H1 (cell line): ENCODE measurements at regions not wholly inside any gene's neighbourhood (a gene's known extent, or its start where the extent isn't known, plus 50 kb on each side); places are given as distances from the start of the nearest gene placed in this dataset.

Experiments used
- CTCF ChIA-PET: fragments of 300-600 bp; sonication (Branson Sonifier 250); formaldehyde crosslinking; loops from one replicate; lab custom pipeline; 2021; ENCODE audit not compliant: partially characterized antibody; lab: Charles Lee
- POLR2A ChIA-PET: fragments of 300-600 bp; sonication (Branson Sonifier 250); formaldehyde crosslinking; loops from one replicate; lab custom pipeline; 2021; ENCODE audit warnings: inconsistent platforms; ENCODE audit not compliant: partially characterized antibody; lab: Charles Lee
- DNase-seq, 2 experiments: peaks; one replicate each; pipeline versions ENCODE4 v3.0.0 to v3.0.0-alpha.2; 2010 to 2022; ENCODE audit warnings: low spot score in 2 of 2, low read depth in 1 of 2, mixed read lengths in 1 of 2
- FAIRE-seq: peaks from 2 replicates; lab custom pipeline; 2011; peaks lifted over from hg19 to GRCh38; lab: Jason Lieb, UNC
- H2AFZ ChIP-seq: 2 replicates; pipeline ENCODE4 v1.8.1; 2012; ENCODE audit warnings: low read length, inconsistent platforms
- H2AK5ac ChIP-seq: 2 replicates; pipeline ENCODE4 v1.6.1; 2013; ENCODE audit warnings: low read depth, low read length
- H2BK120ac ChIP-seq: replicated peaks from 2 replicates; pipeline ENCODE3; 2013; ENCODE audit warnings: low read depth, low read length, inconsistent platforms
- H2BK12ac ChIP-seq: 2 replicates; pipeline ENCODE4 v1.6.1; 2013; ENCODE audit warnings: low read depth, low read length
- H2BK15ac ChIP-seq: 2 replicates; pipeline ENCODE4 v1.6.1; 2013; ENCODE audit warnings: low read length
- H2BK20ac ChIP-seq: 2 replicates; pipeline ENCODE4 v1.6.1; 2013; ENCODE audit warnings: low read length
- H2BK5ac ChIP-seq: 2 replicates; pipeline ENCODE4 v1.6.1; 2013; ENCODE audit warnings: low read depth, low read length
- H3K14ac ChIP-seq: 2 replicates; pipeline ENCODE4 v1.6.1; 2013; ENCODE audit warnings: inconsistent platforms; ENCODE audit not compliant: insufficient read length
- H3K18ac ChIP-seq: 2 replicates; pipeline ENCODE4 v1.6.1; 2013; ENCODE audit warnings: low read length; ENCODE audit errors: extremely low read depth
- H3K23ac ChIP-seq: 2 replicates; pipeline ENCODE4 v1.6.1; 2013; ENCODE audit warnings: inconsistent platforms; ENCODE audit not compliant: insufficient read length
- H3K23me2 ChIP-seq: 2 replicates; pipeline ENCODE4 v1.6.1; 2013; ENCODE audit warnings: low read depth, low read length
- H3K27ac ChIP-seq: 2 replicates; pipeline ENCODE4 v1.6.1; 2011; ENCODE audit warnings: low read depth, low read length, inconsistent platforms
- H3K27me3 ChIP-seq, 4 experiments: replicated peaks in 1 of 4; 1 replicate in 1 of 4; 2 replicates in 3 of 4; pipeline versions ENCODE4 v1.6.1 to v1.8.1; 2011 to 2013; ENCODE audit warnings: low read length in 3 of 4, mild to moderate bottlenecking in 3 of 4, inconsistent platforms in 2 of 4, mixed read lengths in 2 of 4, moderate library complexity in 1 of 4; ENCODE audit not compliant: control insufficient read depth in 3 of 4, insufficient read depth in 3 of 4; ENCODE audit errors: extremely low read depth in 1 of 4
- H3K36me3 ChIP-seq, 4 experiments: 2 replicates each; pipeline versions ENCODE4 v1.6.1 to v1.8.1; 2011 to 2013; ENCODE audit warnings: mild to moderate bottlenecking in 4 of 4, low read length in 3 of 4, moderate library complexity in 2 of 4, control low read depth in 1 of 4, inconsistent platforms in 1 of 4; ENCODE audit not compliant: insufficient read depth in 4 of 4, control insufficient read depth in 2 of 4
- H3K4ac ChIP-seq: replicated peaks from 2 replicates; pipeline ENCODE3; 2013; ENCODE audit warnings: low read length, low read depth, mixed read lengths, inconsistent platforms; ENCODE audit not compliant: insufficient read length
- H3K4me1 ChIP-seq, 4 experiments: replicated peaks in 1 of 4; 1 replicate in 1 of 4; 2 replicates in 3 of 4; pipeline versions ENCODE4 v1.6.1 to v1.8.1; 2011 to 2013; ENCODE audit warnings: low read length in 3 of 4, inconsistent platforms in 2 of 4, mixed read lengths in 1 of 4; ENCODE audit not compliant: insufficient read depth in 4 of 4, control insufficient read depth in 3 of 4
- H3K4me2 ChIP-seq, 2 experiments: 2 replicates each; pipeline versions ENCODE4 v1.6.1 to v1.8.1; 2011 to 2013; ENCODE audit warnings: low read depth in 2 of 2, low read length in 2 of 2, control low read depth in 1 of 2, inconsistent platforms in 1 of 2, mild to moderate bottlenecking in 1 of 2; ENCODE audit not compliant: insufficient read depth in 1 of 2
- H3K4me3 ChIP-seq, 4 experiments: fragments of 200-600, 300-600 bp in 1 of 4; sonication (generic), shearing (Covaris generic), sonication (Bioruptor Twin) in 1 of 4; 2 replicates each; pipeline versions ENCODE4 v1.5.1 to v1.8.1; 2011 to 2016; ENCODE audit warnings: low read length in 4 of 4, low read depth in 3 of 4, control low read depth in 2 of 4, inconsistent platforms in 2 of 4, mild to moderate bottlenecking in 2 of 4, mixed read lengths in 1 of 4, moderate library complexity in 1 of 4; ENCODE audit not compliant: insufficient read depth in 2 of 4; ENCODE audit errors: extremely low read depth in 1 of 4
- H3K56ac ChIP-seq: replicated peaks from 2 replicates; pipeline ENCODE3; 2013; ENCODE audit warnings: low read depth, mild to moderate bottlenecking, mixed read lengths, low read length, inconsistent platforms; ENCODE audit not compliant: insufficient read length
- H3K79me1 ChIP-seq: 2 replicates; pipeline ENCODE4 v1.6.1; 2013; ENCODE audit warnings: low read depth, low read length, control low read depth
- H3K79me2 ChIP-seq, 2 experiments: 2 replicates each; pipeline versions ENCODE4 v1.6.1 to v1.8.1; 2012 to 2013; ENCODE audit warnings: low read length in 2 of 2, mild to moderate bottlenecking in 2 of 2, inconsistent platforms in 1 of 2; ENCODE audit not compliant: insufficient read depth in 2 of 2, control insufficient read depth in 1 of 2
- H3K9ac ChIP-seq, 4 experiments: replicated peaks in 1 of 4; 1 replicate in 1 of 4; 2 replicates in 3 of 4; pipeline versions ENCODE4 v1.6.1 to v1.8.1; 2011 to 2013; ENCODE audit warnings: low read depth in 3 of 4, low read length in 3 of 4, control low read depth in 2 of 4, mild to moderate bottlenecking in 2 of 4, moderate library complexity in 2 of 4, inconsistent platforms in 1 of 4; ENCODE audit errors: extremely low read depth in 1 of 4
- H3K9me3 ChIP-seq, 2 experiments: 2 replicates each; pipeline versions ENCODE4 v1.6.1 to v1.8.1; 2012 to 2013; ENCODE audit warnings: mild to moderate bottlenecking in 2 of 2, moderate library complexity in 2 of 2, control low read depth in 1 of 2, inconsistent platforms in 1 of 2, low read depth in 1 of 2, low read length in 1 of 2, mixed read lengths in 1 of 2; ENCODE audit not compliant: insufficient read depth in 2 of 2
- H4K20me1 ChIP-seq, 2 experiments: replicated peaks in 1 of 2; 2 replicates each; pipeline versions ENCODE3 to v1.8.1; 2011 to 2013; ENCODE audit warnings: inconsistent platforms in 2 of 2, low read length in 2 of 2, mild to moderate bottlenecking in 1 of 2; ENCODE audit not compliant: insufficient read depth in 2 of 2, control insufficient read depth in 1 of 2
- H4K5ac ChIP-seq: 2 replicates; pipeline ENCODE4 v1.6.1; 2013; ENCODE audit warnings: low read length, low read depth, mixed read lengths, inconsistent platforms; ENCODE audit not compliant: insufficient read length
- H4K8ac ChIP-seq: 2 replicates; pipeline ENCODE4 v1.8.0; 2013; ENCODE audit warnings: mild to moderate bottlenecking, moderate library complexity, low read length, inconsistent platforms; ENCODE audit not compliant: insufficient read depth; ENCODE audit errors: extremely low read depth
- H4K91ac ChIP-seq: replicated peaks from 2 replicates; pipeline ENCODE3; 2013; ENCODE audit warnings: low read length, mixed read lengths, inconsistent platforms; ENCODE audit not compliant: insufficient read length
- FOSL1 ChIP-seq: IDR thresholded peaks from 2 replicates; pipeline ENCODE4 v1.6.1; 2011; ENCODE audit warnings: mild to moderate bottlenecking, low read depth, low read length, moderate library complexity; ENCODE audit not compliant: insufficient read depth
- RFX5 ChIP-seq: IDR thresholded peaks from 2 replicates; pipeline ENCODE4 v1.6.1; 2011; ENCODE audit warnings: low read depth, low read length, improper control_type of control experiment, borderline replicate concordance
- ZNF274 ChIP-seq: IDR thresholded peaks from 2 replicates; pipeline ENCODE4 v1.7.0; 2012; ENCODE audit warnings: low read length, borderline replicate concordance; ENCODE audit errors: extremely low read depth
- WGBS, 2 experiments: shearing (Covaris generic) in 1 of 2; methylation state at CpG; one replicate each; pipeline versions ENCODE4 v1.1.6 to v1.1.7; 2013 to 2015; ENCODE audit warnings: low lambda C conversion rate in 2 of 2, mixed read lengths in 2 of 2, inconsistent platforms in 1 of 2, low coverage in 1 of 2, missing lambda C conversion rate in 1 of 2; ENCODE audit not compliant: insufficient replicate concordance in 2 of 2, insufficient coverage in 1 of 2, insufficient read length in 1 of 2; ENCODE audit errors: extremely low coverage in 1 of 2, missing lambda C conversion rate in 1 of 2; 5-methylcytosine and 5-hydroxymethylcytosine counted together
- TF ChIP-seq, protein P1 (sequence below): IDR thresholded peaks from 2 replicates; pipeline ENCODE4 v1.6.1; 2012; ENCODE audit warnings: inconsistent platforms
- TF ChIP-seq, protein P2 (sequence below): IDR thresholded peaks from 2 replicates; pipeline ENCODE4 v1.6.1; 2011; ENCODE audit warnings: low read length, improper control_type of control experiment

DNA sequence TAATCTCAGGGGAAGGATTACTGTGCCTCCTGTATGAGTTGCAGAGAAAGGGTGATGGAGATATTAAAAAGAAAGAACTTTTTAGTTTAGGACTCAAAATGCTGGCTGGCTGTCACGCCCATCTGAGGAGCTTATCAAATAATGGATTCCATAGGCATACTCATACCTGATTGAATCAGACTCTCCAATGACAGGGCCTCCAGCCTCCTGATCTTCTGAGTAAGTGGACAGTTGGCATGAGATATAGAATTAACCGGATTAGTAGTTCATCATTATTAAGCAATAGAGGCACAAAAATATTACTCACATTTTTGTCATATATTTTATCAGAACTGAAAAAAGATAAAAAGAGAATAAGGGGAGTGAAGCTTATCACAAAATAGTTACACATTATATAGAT, 157.0 kb upstream of the RASA1 start:
- H3K27ac ChIP-seq, result no peak overlapping the region
- TF ChIP-seq FOSL1 (no peak), ZNF274 (no peak), RFX5 (no peak)
- TF ChIP-seq, protein P1, sequence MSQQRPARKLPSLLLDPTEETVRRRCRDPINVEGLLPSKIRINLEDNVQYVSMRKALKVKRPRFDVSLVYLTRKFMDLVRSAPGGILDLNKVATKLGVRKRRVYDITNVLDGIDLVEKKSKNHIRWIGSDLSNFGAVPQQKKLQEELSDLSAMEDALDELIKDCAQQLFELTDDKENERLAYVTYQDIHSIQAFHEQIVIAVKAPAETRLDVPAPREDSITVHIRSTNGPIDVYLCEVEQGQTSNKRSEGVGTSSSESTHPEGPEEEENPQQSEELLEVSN, result no peak
- TF ChIP-seq, protein P2, sequence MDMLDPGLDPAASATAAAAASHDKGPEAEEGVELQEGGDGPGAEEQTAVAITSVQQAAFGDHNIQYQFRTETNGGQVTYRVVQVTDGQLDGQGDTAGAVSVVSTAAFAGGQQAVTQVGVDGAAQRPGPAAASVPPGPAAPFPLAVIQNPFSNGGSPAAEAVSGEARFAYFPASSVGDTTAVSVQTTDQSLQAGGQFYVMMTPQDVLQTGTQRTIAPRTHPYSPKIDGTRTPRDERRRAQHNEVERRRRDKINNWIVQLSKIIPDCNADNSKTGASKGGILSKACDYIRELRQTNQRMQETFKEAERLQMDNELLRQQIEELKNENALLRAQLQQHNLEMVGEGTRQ, result no peak

More for the DNA sequence above, 157.0 kb upstream of the RASA1 start:
- Histone ChIP-seq H2BK20ac (no peak overlapping the region), H3K79me1 (no peaks in the 10 kb centered on the region), H2BK15ac (no peak overlapping the region), H3K36me3 (no peaks in the 10 kb centered on the region), H3K9ac (no peak overlapping the region), H3K4ac (no peak overlapping the region), H2AK5ac (no peak overlapping the region), H4K20me1 (no peaks in the 10 kb centered on the region), H3K56ac (no peak overlapping the region), H3K4me2 (no peak overlapping the region), H4K8ac (no peak overlapping the region), H3K4me1 (no peaks in the 10 kb centered on the region), H3K79me2 (no peaks in the 10 kb centered on the region), H2AFZ (no peak overlapping the region), H2BK12ac (no peak overlapping the region), H4K91ac (no peak overlapping the region), H3K14ac (no peak overlapping the region), H3K23me2 (peaks cover 2% of the 10 kb centered on the region; the same call in 1 of the 2 replicates), H2BK120ac (no peak overlapping the region), H3K27me3 (no peaks in the 10 kb centered on the region), H3K9me3 (no peaks in the 10 kb centered on the region), H3K23ac (no peak overlapping the region), H2BK5ac (no peak overlapping the region), H3K4me3 (no peak overlapping the region), H4K5ac (no peak overlapping the region), H3K18ac (no peak overlapping the region)
- DNase-seq (no peak), FAIRE-seq (no peak)
- ChIA-PET CTCF (no interaction called here), POLR2A (no interaction called here)
- WGBS, 2 experiments, result 88% methylated on average over 2 of the region's 2 CpGs; no CpG with 5 or more reads in 1 of the 2 experiments
